ENCODE measurements at regions not wholly inside any gene's neighbourhood (a gene's known extent, or its start where the extent isn't known, plus 50 kb on each side); places are given as distances from the start of the nearest gene placed in this dataset.
"Not testable (repeated sequence)": the region's sequence is repeated elsewhere in the genome, so short reads cannot be mapped to it uniquely, and the experiment has no call there.

- DNase-seq (ENCODE audit: low spot score): not testable (repeated sequence)
Observed at GRCh38 chr5:43818394-43818793, 215.4 kb downstream of the NNT start.

DNA sequence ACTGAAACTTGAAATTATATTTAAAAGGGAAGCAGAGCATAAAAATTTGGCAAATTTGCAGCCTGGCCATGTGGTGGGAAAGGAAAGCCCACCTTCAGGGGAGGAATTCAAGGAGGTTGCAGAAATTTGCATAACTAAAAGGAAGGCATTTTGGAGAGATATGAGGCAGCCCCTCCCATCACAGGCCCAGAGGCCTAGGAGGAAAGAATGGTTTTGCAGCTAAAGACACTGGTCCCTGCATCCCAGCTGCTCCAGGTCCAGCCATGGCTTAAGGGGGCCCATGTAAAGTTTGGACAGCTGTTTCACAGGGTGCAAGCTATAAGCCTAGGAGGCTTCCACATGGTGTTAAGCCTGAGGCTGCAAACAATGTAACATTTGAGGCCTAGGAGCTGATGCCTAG, 212.5 kb downstream of the NNT start:
- DNase-seq (ENCODE audit: low spot score): no peak

DNA sequence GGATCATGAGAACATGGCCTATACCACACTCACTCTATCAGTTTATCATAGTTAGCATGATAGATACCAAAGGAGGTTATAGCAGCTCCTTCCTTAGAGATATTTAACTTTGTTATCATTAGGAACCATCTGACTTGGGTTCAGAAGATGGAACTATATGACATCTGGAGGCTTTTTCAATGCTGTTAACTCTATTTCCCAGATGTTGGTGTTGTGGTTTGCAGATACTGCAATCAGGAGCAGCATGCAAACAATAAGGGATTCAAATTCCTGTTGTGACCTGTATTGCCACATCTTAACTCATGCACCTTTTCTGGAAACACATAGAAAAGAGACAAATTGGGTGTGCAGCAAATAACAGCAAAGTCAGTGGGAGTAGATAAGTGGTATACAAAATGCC, 201.7 kb downstream of the NNT start:
- no peak for DNase-seq (ENCODE audit: low spot score)

DNA sequence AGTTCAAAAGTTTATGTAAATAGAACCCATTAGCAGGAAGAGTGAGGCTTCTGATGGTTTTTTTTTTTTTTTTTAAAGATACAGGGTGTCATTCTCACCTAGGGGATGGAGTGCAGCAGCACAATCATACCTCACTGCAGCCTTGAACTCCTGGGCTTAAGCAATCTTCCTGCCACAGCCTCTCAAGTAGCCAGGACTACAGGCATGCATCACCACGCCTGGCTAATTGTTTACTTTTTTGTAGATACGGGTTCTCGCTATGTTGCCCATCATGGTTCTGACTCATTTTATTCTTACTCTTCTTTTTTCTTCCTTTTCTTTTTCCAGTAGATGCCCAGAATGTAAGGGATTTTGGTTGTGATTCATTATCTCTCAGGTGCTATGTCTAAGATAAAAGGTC, 201.1 kb downstream of the NNT start:
- no peak for DNase-seq (ENCODE audit: low spot score)

DNA sequence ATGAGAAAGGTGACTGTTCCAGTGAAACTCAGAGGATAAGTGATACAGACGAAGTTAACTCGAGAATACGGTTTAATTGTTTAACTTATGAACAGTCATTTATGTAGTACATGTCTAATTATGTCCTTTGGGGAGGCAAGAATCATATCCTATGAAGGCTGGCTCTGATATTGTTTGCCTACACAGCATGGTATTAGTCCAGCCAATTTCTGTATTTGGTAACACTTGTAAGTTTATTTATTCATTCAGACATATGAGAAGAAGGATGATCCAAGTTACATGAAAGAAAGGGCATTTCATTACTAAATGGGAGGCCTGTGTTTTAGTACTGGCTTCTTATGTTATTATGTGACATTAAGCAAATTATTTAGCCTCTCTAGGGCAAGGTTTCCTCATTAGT, 199.7 kb downstream of the NNT start:
- no peak for DNase-seq (ENCODE audit: low spot score)

GRCh38 chr5:43802119-43802518, 199.1 kb downstream of the NNT start:
- no peak for DNase-seq (ENCODE audit: low spot score)

GRCh38 chr5:43798740-43799139, 195.8 kb downstream of the NNT start:
- no peak for DNase-seq (ENCODE audit: low spot score)

GRCh38 chr5:43791880-43792279, 188.9 kb downstream of the NNT start:
- DNase-seq (ENCODE audit: low spot score): not testable (repeated sequence)

- DNase-seq (ENCODE audit: low spot score): no peak
Observed at GRCh38 chr5:43785198-43785597, 182.2 kb downstream of the NNT start.

GRCh38 chr5:43780586-43780985, 177.6 kb downstream of the NNT start:
- no peak for DNase-seq (ENCODE audit: low spot score)

DNA sequence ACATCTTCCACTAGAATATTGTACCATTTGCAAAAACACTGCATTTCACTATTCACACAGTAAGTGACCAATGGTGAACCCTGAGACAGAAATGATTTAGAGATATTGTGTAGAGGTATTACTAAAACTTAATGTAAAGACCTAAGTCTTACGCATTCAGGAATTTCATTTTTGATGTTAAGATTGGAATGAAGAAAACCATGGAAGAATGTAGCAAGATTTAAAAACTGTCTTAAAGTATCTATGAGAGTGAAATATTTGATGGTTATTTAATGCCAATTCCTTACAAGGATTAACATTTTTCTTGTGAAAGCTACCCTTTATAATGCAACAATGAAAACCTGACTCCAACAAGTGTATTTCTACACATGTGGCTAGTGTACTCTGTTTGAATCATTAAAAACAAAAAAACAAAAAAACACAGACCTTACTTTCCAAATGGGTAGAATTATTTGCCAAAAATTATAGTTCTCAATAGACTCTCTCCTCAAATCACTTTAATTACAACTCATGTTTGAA, 172.0 kb downstream of the NNT start:
- DNase-seq (ENCODE audit: low spot score): no peak

DNA sequence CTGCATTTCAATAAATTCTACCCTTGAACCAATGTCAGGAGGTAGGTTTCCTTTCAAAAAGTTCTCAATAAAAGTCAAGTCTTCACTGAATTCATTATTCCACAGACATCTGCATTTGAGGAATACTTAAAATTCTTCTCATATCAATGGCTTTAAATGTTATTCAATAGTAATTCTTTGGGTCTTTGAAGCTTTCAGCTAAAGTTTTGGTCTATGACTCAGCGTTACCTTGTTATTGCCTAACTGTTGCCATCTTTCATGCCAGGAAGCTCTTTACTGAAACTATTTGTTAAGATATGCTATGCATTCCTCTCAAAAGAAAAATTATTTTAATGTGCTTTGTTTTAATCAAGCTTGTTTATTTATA, 170.5 kb downstream of the NNT start:
- DNase-seq (ENCODE audit: low spot score): peak; percentile 39

GRCh38 chr5:43772764-43773477, 169.9 kb downstream of the NNT start:
- peak; percentile 77 for DNase-seq (ENCODE audit: low spot score)

GRCh38 chr5:43772458-43772763, 169.4 kb downstream of the NNT start:
- DNase-seq (ENCODE audit: low spot score): no peak

- no peak for DNase-seq (ENCODE audit: low spot score)
Observed at GRCh38 chr5:43771611-43772031, 168.6 kb downstream of the NNT start.

- no peak for DNase-seq (ENCODE audit: low spot score)
Observed at GRCh38 chr5:43769571-43770355, 166.8 kb downstream of the NNT start.
